Effector memory CD4-positive, alpha-beta T cell (primary cell): ENCODE measurements at regions not wholly inside any gene's neighbourhood (a gene's known extent, or its start where the extent isn't known, plus 50 kb on each side); places are given as distances from the start of the nearest gene placed in this dataset.

Experiments used
- DNase-seq, 3 donors: peaks; one replicate each; pipeline ENCODE4 v3.0.0-alpha.2; 2020
- H3K27ac ChIP-seq: 2 replicates; pipeline ENCODE4 v1.7.0; 2013; ENCODE audit warnings: mild to moderate bottlenecking, low read length, moderate library complexity; ENCODE audit not compliant: insufficient read depth, poor library complexity, severe bottlenecking
- H3K27me3 ChIP-seq: replicated peaks from 2 replicates; pipeline ENCODE4 v1.7.0; 2013; ENCODE audit warnings: mild to moderate bottlenecking, low read length; ENCODE audit not compliant: insufficient read depth, control insufficient read depth, poor library complexity, severe bottlenecking
- H3K36me3 ChIP-seq: 2 replicates; pipeline ENCODE4 v1.7.0; 2013; ENCODE audit warnings: mild to moderate bottlenecking, low read length, moderate library complexity; ENCODE audit not compliant: control insufficient read depth, insufficient read depth
- H3K4me1 ChIP-seq: 2 replicates; pipeline ENCODE4 v1.7.0; 2013; ENCODE audit warnings: low read length, mild to moderate bottlenecking; ENCODE audit not compliant: control insufficient read depth, insufficient read depth, poor library complexity, severe bottlenecking
- H3K4me3 ChIP-seq: 2 replicates; pipeline ENCODE4 v1.7.0; 2013; ENCODE audit warnings: low read length, low read depth, mild to moderate bottlenecking; ENCODE audit not compliant: insufficient read depth, poor library complexity, severe bottlenecking
- H3K9me3 ChIP-seq: 2 replicates; pipeline ENCODE4 v1.7.0; 2013; ENCODE audit warnings: mild to moderate bottlenecking, low read length, moderate library complexity; ENCODE audit not compliant: control insufficient read depth

- Histone ChIP-seq H3K9me3 (no peaks in the 10 kb centered on the region), H3K27me3 (no peaks in the 10 kb centered on the region), H3K4me3 (no peak overlapping the region), H3K4me1 (no peaks in the 10 kb centered on the region), H3K36me3 (no peaks in the 10 kb centered on the region), H3K27ac (no peak overlapping the region)
- no peak for DNase-seq
Measured at GRCh38 chr4:67080046-67080557, 465.2 kb downstream of the CENPC start.

GRCh38 chr4:67071641-67072040 is 473.7 kb downstream of the CENPC start:
- no peak for DNase-seq
- no peaks in the 10 kb centered on the region for H3K27me3 ChIP-seq
- H3K27ac ChIP-seq, result no peak overlapping the region
- no peaks in the 10 kb centered on the region for H3K4me1 ChIP-seq
- H3K4me3 ChIP-seq, result no peak overlapping the region
- H3K36me3 ChIP-seq, result no peaks in the 10 kb centered on the region
- H3K9me3 ChIP-seq, result no peaks in the 10 kb centered on the region

DNA sequence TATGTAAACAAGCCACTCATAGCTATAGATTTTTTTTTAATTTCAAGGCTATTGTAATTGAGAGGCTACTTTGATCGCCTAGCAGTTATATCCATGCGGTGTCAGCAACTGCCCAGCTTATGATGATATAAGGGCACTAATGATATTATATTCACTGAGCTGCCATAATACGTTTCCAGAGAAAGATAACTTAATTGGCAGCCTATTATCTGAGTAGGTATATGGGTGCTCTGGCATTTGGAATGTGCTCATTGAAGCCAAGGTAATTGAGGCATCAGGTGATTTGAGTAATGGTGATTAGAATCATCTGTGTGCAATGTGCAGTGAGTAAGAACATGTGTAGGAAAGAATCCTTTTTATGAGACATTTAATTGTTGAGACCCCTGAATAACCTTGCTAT is 490.0 kb downstream of the CENPC start:
- DNase-seq, result no peak
- Histone ChIP-seq H3K4me3 (no peak overlapping the region), H3K27ac (no peak overlapping the region), H3K4me1 (no peaks in the 10 kb centered on the region), H3K27me3 (no peaks in the 10 kb centered on the region), H3K9me3 (no peaks in the 10 kb centered on the region), H3K36me3 (no peaks in the 10 kb centered on the region)

DNA sequence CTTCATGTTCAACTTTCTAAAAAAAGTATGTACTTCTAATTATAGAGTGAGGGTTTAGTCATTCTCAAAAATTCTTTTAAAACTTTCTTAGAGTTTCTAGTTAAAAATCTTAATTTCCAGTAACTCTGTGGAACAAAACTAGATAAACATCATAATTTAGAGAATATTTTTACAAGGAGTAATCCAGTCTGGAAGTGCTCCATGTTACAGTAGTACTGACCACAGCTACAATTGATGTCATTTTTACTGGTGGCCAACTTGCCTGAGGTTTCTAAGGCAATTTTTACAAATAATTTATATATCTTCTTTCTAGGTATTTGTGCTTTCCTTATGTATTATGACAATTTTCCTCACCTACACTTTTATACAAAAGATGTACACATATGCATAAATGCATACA is 490.4 kb downstream of the CENPC start:
- no peak overlapping the region for H3K4me3 ChIP-seq
- no peaks in the 10 kb centered on the region for H3K4me1 ChIP-seq
- no peak for DNase-seq
- H3K36me3 ChIP-seq, result no peaks in the 10 kb centered on the region
- no peaks in the 10 kb centered on the region for H3K9me3 ChIP-seq
- no peaks in the 10 kb centered on the region for H3K27me3 ChIP-seq
- no peak overlapping the region for H3K27ac ChIP-seq

DNA sequence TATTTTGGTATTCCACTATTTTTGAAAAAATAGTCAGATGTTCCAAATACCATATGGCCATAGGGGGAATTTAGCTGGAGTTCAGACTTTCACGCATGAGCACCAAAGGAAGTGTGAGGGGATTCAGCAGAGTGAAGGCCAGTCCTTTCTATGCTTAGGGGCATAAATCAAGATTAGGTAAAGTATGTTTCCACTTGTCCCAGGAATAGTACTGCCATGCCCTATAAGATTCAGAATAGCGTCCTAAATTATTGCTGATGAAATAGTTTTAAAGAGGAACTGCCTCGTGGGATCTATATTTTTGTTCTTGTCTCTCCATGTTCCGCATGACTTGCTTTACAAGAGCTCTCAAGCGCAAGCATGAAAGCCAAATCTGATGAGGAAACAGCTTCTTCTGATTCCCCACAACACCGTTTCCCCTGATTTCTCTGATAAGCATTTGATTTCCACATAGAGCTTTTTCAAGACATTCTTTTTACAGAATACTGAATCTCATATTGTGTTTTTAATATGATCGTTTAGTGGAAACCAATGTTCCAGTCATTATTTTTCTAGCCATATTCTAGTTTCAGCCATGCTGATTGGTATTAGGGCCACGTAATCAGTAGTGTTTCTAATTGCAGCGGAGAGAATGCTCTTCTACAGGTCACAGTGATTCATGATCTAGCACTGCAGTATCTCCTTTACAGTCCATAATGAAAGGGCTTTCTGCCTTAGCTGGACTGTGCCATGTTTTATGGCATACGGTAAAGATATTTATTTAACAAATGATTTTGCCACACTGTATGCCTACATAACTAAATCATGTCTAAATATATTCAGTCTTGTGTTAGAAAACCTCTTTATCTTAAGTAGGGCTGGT is 492.3 kb downstream of the CENPC start:
- no peak overlapping the region for H3K27ac ChIP-seq
- H3K4me3 ChIP-seq, result no peak overlapping the region
- no peaks in the 10 kb centered on the region for H3K27me3 ChIP-seq
- no peaks in the 10 kb centered on the region for H3K36me3 ChIP-seq
- no peaks in the 10 kb centered on the region for H3K4me1 ChIP-seq
- no peaks in the 10 kb centered on the region for H3K9me3 ChIP-seq
- no peak for DNase-seq

- Histone ChIP-seq H3K27ac (no peak overlapping the region), H3K36me3 (no peaks in the 10 kb centered on the region), H3K4me3 (no peak overlapping the region), H3K4me1 (no peaks in the 10 kb centered on the region), H3K27me3 (no peaks in the 10 kb centered on the region), H3K9me3 (no peaks in the 10 kb centered on the region)
- no peak for DNase-seq
Measured at GRCh38 chr4:67051000-67051789, 494.1 kb downstream of the CENPC start.

- DNase-seq, result no peak
- H3K36me3 ChIP-seq, result no peaks in the 10 kb centered on the region
- H3K4me3 ChIP-seq, result no peak overlapping the region
- no peaks in the 10 kb centered on the region for H3K27me3 ChIP-seq
- no peaks in the 10 kb centered on the region for H3K9me3 ChIP-seq
- H3K27ac ChIP-seq, result no peak overlapping the region
- no peaks in the 10 kb centered on the region for H3K4me1 ChIP-seq
Measured at GRCh38 chr4:67049446-67049845, 495.9 kb downstream of the CENPC start.

DNA sequence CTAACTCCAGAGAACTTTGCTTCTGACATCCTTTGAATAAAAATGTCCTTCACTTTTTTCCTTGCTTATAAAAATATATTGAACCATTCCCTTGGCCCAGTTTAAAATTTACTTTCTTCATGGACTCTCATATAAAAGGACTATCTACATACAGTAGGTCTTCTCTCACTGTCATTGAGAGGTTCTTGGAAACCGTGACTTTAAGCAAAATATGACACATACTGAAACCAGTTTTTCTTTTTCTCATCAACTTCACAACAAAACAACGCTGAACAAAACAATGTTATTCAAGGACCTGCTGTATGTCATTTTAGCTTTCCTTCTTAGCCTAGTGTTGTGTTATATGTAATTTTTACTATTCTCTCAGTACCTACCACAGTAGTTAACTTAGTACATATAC is 496.8 kb downstream of the CENPC start:
- Histone ChIP-seq H3K27me3 (no peaks in the 10 kb centered on the region), H3K27ac (no peak overlapping the region), H3K4me3 (no peak overlapping the region), H3K36me3 (no peaks in the 10 kb centered on the region), H3K4me1 (no peaks in the 10 kb centered on the region), H3K9me3 (no peaks in the 10 kb centered on the region)
- DNase-seq, result no peak

DNA sequence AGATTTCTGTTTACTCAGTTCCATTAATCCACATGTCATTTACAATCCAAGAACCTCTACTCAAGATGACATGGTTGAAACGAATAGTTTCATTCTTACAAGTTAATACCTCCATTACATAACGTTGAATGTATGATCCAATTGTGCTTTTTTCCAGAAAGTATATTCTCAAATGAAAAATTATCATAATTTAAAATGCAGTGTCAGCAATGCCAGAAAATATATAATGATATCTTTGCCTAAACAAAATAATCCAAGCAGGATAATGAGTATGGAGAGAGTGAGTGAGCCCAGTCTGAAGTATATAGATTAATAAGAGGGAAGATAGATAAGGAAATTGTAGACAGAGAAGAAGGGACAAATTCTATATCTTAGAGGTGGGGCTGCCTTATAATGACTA is 505.0 kb downstream of the CENPC start:
- no peaks in the 10 kb centered on the region for H3K4me1 ChIP-seq
- H3K27ac ChIP-seq, result no peak overlapping the region
- no peak overlapping the region for H3K4me3 ChIP-seq
- DNase-seq, result no peak
- no peaks in the 10 kb centered on the region for H3K9me3 ChIP-seq
- H3K36me3 ChIP-seq, result no peaks in the 10 kb centered on the region
- H3K27me3 ChIP-seq, result no peaks in the 10 kb centered on the region

- Histone ChIP-seq H3K27ac (no peak overlapping the region), H3K36me3 (no peaks in the 10 kb centered on the region), H3K27me3 (no peaks in the 10 kb centered on the region), H3K9me3 (no peaks in the 10 kb centered on the region), H3K4me1 (no peaks in the 10 kb centered on the region), H3K4me3 (no peak overlapping the region)
- DNase-seq, result no peak
Measured at GRCh38 chr4:67038228-67038566, 507.1 kb downstream of the CENPC start.
